NCI-H2196 (cell line): ENCODE measurements at regions not wholly inside any gene's neighbourhood (a gene's known extent, or its start where the extent isn't known, plus 50 kb on each side); places are given as distances from the start of the nearest gene placed in this dataset.

Experiments used
- DNase-seq: peaks from one replicate; lab custom pipeline; 2025; ENCODE audit not compliant: unreplicated experiment; lab: John Stamatoyannopoulos, UW

- DNase-seq: no peak
Observed at GRCh38 chr6:25217302-25217701, 61.9 kb upstream of the CARMIL1 start.

GRCh38 chr6:25217829-25218228 lies 61.3 kb upstream of the CARMIL1 start:
- DNase-seq: no peak

GRCh38 chr6:25218346-25218745 lies 60.8 kb upstream of the CARMIL1 start:
- no peak for DNase-seq

- no peak for DNase-seq
Observed at GRCh38 chr6:25219216-25219916, 59.8 kb upstream of the CARMIL1 start.

- no peak for DNase-seq
Observed at GRCh38 chr6:25219917-25220278, 59.3 kb upstream of the CARMIL1 start.

GRCh38 chr6:25220857-25221256 lies 58.3 kb upstream of the CARMIL1 start:
- no peak for DNase-seq

- DNase-seq: no peak
Observed at GRCh38 chr6:25222006-25222678, 57.0 kb upstream of the CARMIL1 start.

GRCh38 chr6:25223490-25223991 lies 55.6 kb upstream of the CARMIL1 start:
- DNase-seq: peak; percentile 81

- DNase-seq: no peak
Observed at GRCh38 chr6:25224242-25224641, 54.9 kb upstream of the CARMIL1 start.

- DNase-seq: no peak
Observed at GRCh38 chr6:25227854-25228253, 51.3 kb upstream of the CARMIL1 start.
